Transverse colon (tissue), 4 donors: ENCODE measurements at regions not wholly inside any gene's neighbourhood (a gene's known extent, or its start where the extent isn't known, plus 50 kb on each side); places are given as distances from the start of the nearest gene placed in this dataset.

Experiments
- DNase-seq: peaks from one replicate; pipeline ENCODE4 v3.0.0-alpha.2; 2019
- H3K27ac ChIP-seq, 4 donors: fragments of 200-600 bp; sonication (generic); 2 replicates each; pipeline ENCODE4 v1.5.1; 2016 to 2018; ENCODE audit warnings: inconsistent platforms in 4 of 4
- H3K27me3 ChIP-seq: fragments of 200-600 bp; sonication (generic); 2 replicates; pipeline ENCODE4 v1.5.1; 2017; ENCODE audit warnings: inconsistent platforms
- H3K36me3 ChIP-seq, 4 donors: fragments of 200-600 bp; sonication (generic); 2 replicates each; pipeline ENCODE4 v1.5.1; 2017 to 2019; ENCODE audit warnings: inconsistent platforms in 4 of 4
- H3K4me1 ChIP-seq, 4 donors: fragments of 200-600 bp; sonication (generic); 2 replicates each; pipeline ENCODE4 v1.5.1; 2017 to 2020; ENCODE audit warnings: inconsistent platforms in 4 of 4
- H3K4me3 ChIP-seq, 4 donors: fragments of 200-600 bp; sonication (generic); 1 replicate in 1 of 4; 2 replicates in 3 of 4; pipeline versions ENCODE4 v1.5.1 to v1.6.1; 2017 to 2019; ENCODE audit warnings: inconsistent platforms in 4 of 4
- H3K9me3 ChIP-seq, 2 donors: fragments of 200-600 bp; sonication (generic); 2 replicates each; pipeline ENCODE4 v1.5.1; 2017 to 2019; ENCODE audit warnings: inconsistent platforms in 2 of 2
- CTCF ChIP-seq, 5 experiments: fragments of 200-600 bp in 3 of 5; fragments of 450-650 bp in 2 of 5; sonication (generic) in 3 of 5; IDR thresholded peaks; 1 replicate in 2 of 5; 2 replicates in 3 of 5; pipeline ENCODE4 v1.5.1; 2016 to 2017; ENCODE audit warnings: antibody characterized with exemption in 5 of 5, inconsistent platforms in 3 of 5, mild to moderate bottlenecking in 2 of 5, moderate library complexity in 1 of 5
- EP300 ChIP-seq: sonication (generic); formaldehyde crosslinking; IDR thresholded peaks from one replicate; pipeline ENCODE4 v1.6.1; 2017; ENCODE audit warnings: antibody characterized with exemption, low read depth
- POLR2A ChIP-seq: fragments of 450-650 bp; IDR thresholded peaks from one replicate; pipeline ENCODE4 v1.6.1; 2016; ENCODE audit warnings: antibody characterized with exemption, mild to moderate bottlenecking, moderate library complexity
- POLR2AphosphoS5 ChIP-seq, 3 donors: sonication (generic); formaldehyde crosslinking; IDR thresholded peaks; one replicate each; pipeline ENCODE4 v1.6.1; 2016; ENCODE audit warnings: antibody characterized with exemption in 3 of 3
- WGBS, 2 donors: methylation state at CpG; one replicate each; pipeline ENCODE4 v1.1.5; 2018; ENCODE audit warnings: low coverage in 1 of 2; 5-methylcytosine and 5-hydroxymethylcytosine counted together
- in situ Hi-C, 4 donors: fragments of 200-750 bp; cut with MboI; loops; one replicate each; pipeline versions ENCODE4 v1.15.0 to v1.15.1; 2017; ENCODE audit warnings: low sequenced_read_pairs in 3 of 4, low pct_ligation_motif_present in 1 of 4, low pct_unique_long_range_greater_than_20kb in 1 of 4
- intact Hi-C: fragments of 100-400 bp; cut with DNase I; formaldehyde crosslinking; loops from one replicate; pipeline ENCODE4 v1.15.1; 2023; ENCODE audit warnings: low total_unique reads

DNA sequence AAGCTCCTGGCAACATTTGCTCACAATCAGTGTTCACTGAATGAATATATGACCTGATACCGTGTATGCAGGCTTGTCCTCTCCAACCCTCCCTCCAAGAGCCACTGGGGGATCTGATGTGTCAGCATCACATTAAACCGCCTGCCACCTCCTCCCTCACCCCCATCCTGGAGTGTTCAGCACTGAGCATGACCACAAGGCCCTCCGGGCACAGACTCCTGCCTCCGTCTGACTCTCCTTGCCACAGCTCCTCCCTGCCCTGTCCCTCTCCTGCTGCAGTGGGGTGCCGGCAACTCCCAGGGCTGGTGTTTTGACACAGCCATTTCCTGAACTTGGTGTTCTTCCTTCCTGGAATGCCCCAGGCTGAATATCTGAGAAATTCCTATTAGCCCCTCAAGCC, 136.7 kb downstream of the FCRL5 start:
- H3K9me3 ChIP-seq: no peaks in the 10 kb centered on the region
- TF ChIP-seq POLR2AphosphoS5 (IDR thresholded peaks at IDR 0.05): no peak
- no peak for TF ChIP-seq CTCF (IDR thresholded peaks at IDR 0.05)
- TF ChIP-seq POLR2A: no peak
- no peak for TF ChIP-seq EP300
- WGBS, 2 donors: 73 to 75% methylated on average over 3 to 5 of the region's 5 CpGs
- H3K4me1 ChIP-seq: no peaks in the 10 kb centered on the region
- H3K27me3 ChIP-seq: no peaks in the 10 kb centered on the region
- intact Hi-C loops: no loop called here
- no peaks in the 10 kb centered on the region for H3K36me3 ChIP-seq
- no peak overlapping the region for H3K4me3 ChIP-seq
- in situ Hi-C loops: no loop called here
- no peak overlapping the region for H3K27ac ChIP-seq
- no peak for DNase-seq

DNA sequence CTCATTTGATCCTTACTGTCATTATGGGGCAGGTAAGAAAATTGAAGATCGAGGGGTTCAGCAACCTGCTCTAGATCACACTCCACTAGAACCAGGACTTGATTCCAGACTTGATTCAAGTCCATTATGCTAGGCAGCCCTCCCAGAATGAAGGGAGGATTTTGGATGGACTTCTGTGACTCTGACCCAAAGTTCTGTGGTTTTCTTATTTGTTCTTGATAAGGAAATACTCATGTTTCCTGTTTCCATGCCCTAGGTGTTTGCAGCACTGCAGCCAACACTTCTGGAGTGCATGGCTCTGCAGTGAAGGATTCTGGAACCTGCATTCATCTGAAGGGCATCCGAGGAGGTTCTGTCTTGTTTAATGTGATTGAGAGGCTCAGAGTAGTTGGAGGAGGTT, 140.0 kb downstream of the FCRL5 start:
- no peaks in the 10 kb centered on the region for H3K27me3 ChIP-seq
- H3K27ac ChIP-seq: no peak overlapping the region
- in situ Hi-C loops (no loop called here), intact Hi-C loops (no loop called here)
- H3K9me3 ChIP-seq: no peaks in the 10 kb centered on the region
- H3K4me3 ChIP-seq: no peak overlapping the region
- H3K36me3 ChIP-seq: no peaks in the 10 kb centered on the region
- no peaks in the 10 kb centered on the region for H3K4me1 ChIP-seq
- WGBS, 2 donors: 81% methylated on average over 2 of the region's 2 CpGs; no CpG with 5 or more reads in 1 of the 2 donors
- no peak for TF ChIP-seq POLR2A
- no peak for DNase-seq

- in situ Hi-C loops: no loop called here
Measured at GRCh38 chr1:157411769-157412168, 140.5 kb downstream of the FCRL5 start.

DNA sequence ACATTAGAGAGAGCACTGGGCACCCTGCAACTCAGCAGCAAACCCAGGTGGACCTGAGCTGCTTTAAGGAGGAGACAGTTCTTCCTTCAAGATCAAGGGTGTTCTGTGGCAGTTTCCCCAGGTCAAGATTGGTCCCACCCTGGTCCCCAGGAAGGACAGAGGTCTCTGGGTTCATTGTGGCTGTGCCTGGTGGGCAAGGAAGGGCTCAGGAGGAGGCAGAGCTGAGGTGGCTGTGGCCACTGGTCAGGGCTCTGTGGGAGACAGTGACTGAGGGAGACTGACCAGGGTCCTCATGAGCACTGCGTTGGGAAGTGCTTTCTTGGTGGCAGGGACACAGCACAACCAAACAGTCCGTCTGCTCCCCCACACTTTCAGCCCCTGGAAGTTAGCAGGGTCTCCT, 141.3 kb downstream of the FCRL5 start:
- no peaks in the 10 kb centered on the region for H3K36me3 ChIP-seq
- no peak overlapping the region for H3K4me3 ChIP-seq
- intact Hi-C loops: no loop called here
- no peak for DNase-seq
- in situ Hi-C loops: no loop called here
- no peak overlapping the region for H3K27ac ChIP-seq
- no peaks in the 10 kb centered on the region for H3K9me3 ChIP-seq
- H3K4me1 ChIP-seq: no peaks in the 10 kb centered on the region
- WGBS, 2 donors: 72 to 80% methylated on average over 1 to 2 of the region's 2 CpGs
- no peak for TF ChIP-seq CTCF (IDR thresholded peaks at IDR 0.05)
- no peak for TF ChIP-seq POLR2A
- TF ChIP-seq EP300: no peak
- TF ChIP-seq POLR2AphosphoS5 (IDR thresholded peaks at IDR 0.05): no peak
- H3K27me3 ChIP-seq: no peaks in the 10 kb centered on the region

More at GRCh38 chr1:157411769-157412168, 140.5 kb downstream of the FCRL5 start:
- DNase-seq: no peak
- Histone ChIP-seq H3K4me1 (no peaks in the 10 kb centered on the region), H3K4me3 (no peak overlapping the region), H3K27me3 (no peaks in the 10 kb centered on the region), H3K9me3 (no peaks in the 10 kb centered on the region), H3K36me3 (no peaks in the 10 kb centered on the region), H3K27ac (no peak overlapping the region)
- 70% methylated on average over 4 of the region's 4 CpGs; no CpG with 5 or more reads in 1 of the 2 donors for WGBS, 2 donors
- no peak for TF ChIP-seq POLR2AphosphoS5 (IDR thresholded peaks at IDR 0.05)
- no peak for TF ChIP-seq EP300
- no peak for TF ChIP-seq POLR2A
- TF ChIP-seq CTCF (IDR thresholded peaks at IDR 0.05): no peak
- intact Hi-C loops: no loop called here

- no peaks in the 10 kb centered on the region for H3K4me1 ChIP-seq
- intact Hi-C loops: no loop called here
Measured at GRCh38 chr1:157410457-157410856, 141.9 kb downstream of the FCRL5 start.

More at GRCh38 chr1:157410457-157410856, 141.9 kb downstream of the FCRL5 start:
- Histone ChIP-seq H3K9me3 (no peaks in the 10 kb centered on the region), H3K4me3 (no peak overlapping the region), H3K27ac (no peak overlapping the region), H3K36me3 (no peaks in the 10 kb centered on the region), H3K27me3 (no peaks in the 10 kb centered on the region)
- WGBS, 2 donors: 44 to 86% methylated on average over 2 to 5 of the region's 5 CpGs
- in situ Hi-C loops: no loop called here
- TF ChIP-seq POLR2A (no peak), CTCF (IDR thresholded peaks at IDR 0.05) (no peak), EP300 (no peak), POLR2AphosphoS5 (IDR thresholded peaks at IDR 0.05) (no peak)
- no peak for DNase-seq
